ENCODE measurements at regions not wholly inside any gene's neighbourhood (a gene's known extent, or its start where the extent isn't known, plus 50 kb on each side); places are given as distances from the start of the nearest gene placed in this dataset.
A peak's percentile ranks its signal among the peaks of the same experiment; 100 is the strongest.

DNA sequence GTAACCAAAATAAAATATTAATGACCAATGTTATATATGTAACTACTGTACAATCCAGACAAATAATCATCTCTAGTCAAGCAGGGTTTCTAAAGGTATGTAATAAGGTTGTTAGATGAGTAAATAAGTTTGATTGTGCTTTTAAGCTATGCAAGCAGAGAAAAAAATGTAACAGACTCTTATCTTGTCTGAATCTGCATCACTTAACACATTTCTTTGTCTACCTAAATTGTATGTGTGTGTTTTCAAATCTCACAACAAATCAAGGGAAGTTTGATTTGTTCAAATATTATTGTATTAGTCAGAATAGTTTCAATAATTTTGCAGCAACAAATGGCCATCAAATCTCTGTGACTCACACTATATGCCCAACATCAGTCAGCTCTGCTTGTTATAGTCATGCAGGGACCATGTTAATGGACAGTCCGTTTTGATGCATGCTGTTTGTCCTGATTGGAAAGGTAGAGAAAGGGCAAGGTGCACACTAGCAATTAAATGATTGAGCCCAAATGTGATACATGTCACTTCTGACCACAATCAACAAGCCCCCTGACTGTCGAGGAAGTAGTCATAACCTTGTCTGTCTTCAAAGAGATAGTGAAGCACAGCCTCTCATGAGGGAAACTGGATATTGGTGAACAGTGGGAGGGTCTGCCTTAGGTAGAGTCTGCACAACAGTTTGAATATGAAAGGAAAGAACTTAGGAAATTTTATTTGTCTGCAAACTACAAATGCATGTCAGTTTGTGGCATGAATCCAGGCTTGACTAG lies 349.4 kb upstream of the SATB1 start:
- DNase-seq (ENCODE audit: low spot score): no peak

DNA sequence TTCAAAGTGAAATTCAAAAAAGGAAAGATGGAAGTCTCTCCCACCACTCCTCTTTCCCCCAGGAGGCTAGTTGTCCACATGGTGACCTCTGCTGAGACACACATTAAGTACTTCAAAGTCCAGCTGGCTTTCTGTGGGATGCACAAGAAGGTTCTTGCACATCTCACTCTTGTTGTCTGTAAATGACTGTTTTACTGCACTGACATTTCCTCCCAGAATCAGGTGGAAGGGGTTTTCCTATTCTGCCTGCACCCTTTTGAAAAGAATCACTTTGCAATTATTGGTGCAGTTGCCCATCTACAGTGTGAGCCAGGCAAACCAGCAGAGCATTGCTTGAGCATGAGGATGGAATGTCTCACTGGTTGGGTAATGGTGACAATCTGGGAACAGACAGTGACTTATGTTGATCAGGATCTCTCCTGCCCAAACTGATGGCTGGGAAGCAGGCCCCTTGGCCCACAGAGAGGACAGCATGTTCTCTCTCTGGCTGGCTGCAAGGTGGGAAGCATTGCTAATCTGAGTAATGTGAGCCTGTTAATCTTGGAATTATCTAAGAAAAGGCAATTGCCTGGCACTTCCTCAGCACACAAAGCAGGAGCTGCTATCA lies 347.7 kb upstream of the SATB1 start:
- DNase-seq (ENCODE audit: low spot score): no peak

DNA sequence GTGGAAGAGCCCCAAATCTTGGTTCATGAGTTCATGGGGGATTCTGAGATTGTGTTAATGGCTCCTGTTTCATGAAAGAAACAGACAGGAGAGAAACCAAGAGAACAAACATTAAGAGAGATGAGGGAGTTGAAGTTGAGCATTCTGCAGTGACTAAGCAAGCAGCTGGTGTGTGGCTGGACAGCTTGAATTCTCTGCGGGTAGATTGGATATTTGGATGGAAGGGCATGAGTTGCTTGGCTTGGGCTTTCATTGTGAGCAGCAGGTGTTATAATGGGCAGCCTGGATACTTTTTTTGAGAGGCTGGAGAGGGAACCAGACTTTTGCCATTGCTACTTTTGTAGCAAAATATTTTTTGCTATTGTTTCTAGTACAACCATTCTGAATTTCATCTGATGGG lies 346.8 kb upstream of the SATB1 start:
- DNase-seq (ENCODE audit: low spot score): no peak

DNA sequence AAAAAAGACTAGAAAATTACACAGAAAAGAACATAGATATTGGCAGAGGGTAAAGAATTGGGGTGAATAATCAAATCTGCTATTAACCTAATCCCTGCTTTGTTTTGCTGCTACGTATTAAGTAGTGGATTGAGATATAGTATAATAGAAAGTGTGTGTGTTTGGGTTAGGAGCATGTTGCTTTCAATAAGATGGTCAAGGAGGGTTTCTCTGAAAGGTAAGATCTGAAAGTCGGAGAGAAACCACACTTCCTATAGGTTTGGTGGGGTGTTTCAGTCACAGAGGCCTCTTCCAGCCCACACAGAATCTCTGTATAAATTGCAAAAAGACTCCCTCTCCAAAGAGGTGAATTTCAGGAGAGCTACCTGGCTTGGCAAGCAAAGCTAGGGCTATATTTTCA lies 345.7 kb upstream of the SATB1 start:
- no peak for DNase-seq (ENCODE audit: low spot score)

GRCh38 chr3:18767756-18768303 lies 342.7 kb upstream of the SATB1 start:
- no peak for DNase-seq (ENCODE audit: low spot score)

- no peak for DNase-seq (ENCODE audit: low spot score)
These were observed 341.8 kb upstream of the SATB1 start for GRCh38 chr3:18766974-18767373.

GRCh38 chr3:18765662-18766061 lies 340.5 kb upstream of the SATB1 start:
- no peak for DNase-seq (ENCODE audit: low spot score)

- no peak for DNase-seq (ENCODE audit: low spot score)
These were observed 340.0 kb upstream of the SATB1 start for GRCh38 chr3:18765161-18765560.

DNA sequence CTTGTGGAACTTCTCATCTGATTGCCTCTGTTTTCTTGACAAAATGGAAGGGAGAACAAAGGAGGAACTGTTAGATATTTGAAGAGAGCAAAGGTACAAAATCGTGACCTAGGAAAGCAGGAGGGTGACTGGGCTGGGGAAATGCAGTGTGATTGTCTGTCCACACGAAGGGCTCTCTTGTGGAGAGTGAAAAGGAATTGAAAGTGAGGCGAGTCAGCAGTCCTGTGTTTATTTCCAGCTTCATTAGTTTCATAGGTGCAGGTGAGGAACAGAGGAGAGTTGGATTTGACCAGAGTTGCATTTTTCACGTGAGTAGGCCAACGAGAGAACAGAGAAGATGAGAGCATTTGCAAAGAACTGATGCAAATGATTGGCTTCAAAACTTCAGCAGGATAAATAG lies 336.4 kb upstream of the SATB1 start:
- no peak for DNase-seq (ENCODE audit: low spot score)

GRCh38 chr3:18758047-18758704 lies 333.0 kb upstream of the SATB1 start:
- peak; percentile 15 for DNase-seq (ENCODE audit: low spot score)

- no peak for DNase-seq (ENCODE audit: low spot score)
These were observed 332.3 kb upstream of the SATB1 start for GRCh38 chr3:18757476-18757875.

DNA sequence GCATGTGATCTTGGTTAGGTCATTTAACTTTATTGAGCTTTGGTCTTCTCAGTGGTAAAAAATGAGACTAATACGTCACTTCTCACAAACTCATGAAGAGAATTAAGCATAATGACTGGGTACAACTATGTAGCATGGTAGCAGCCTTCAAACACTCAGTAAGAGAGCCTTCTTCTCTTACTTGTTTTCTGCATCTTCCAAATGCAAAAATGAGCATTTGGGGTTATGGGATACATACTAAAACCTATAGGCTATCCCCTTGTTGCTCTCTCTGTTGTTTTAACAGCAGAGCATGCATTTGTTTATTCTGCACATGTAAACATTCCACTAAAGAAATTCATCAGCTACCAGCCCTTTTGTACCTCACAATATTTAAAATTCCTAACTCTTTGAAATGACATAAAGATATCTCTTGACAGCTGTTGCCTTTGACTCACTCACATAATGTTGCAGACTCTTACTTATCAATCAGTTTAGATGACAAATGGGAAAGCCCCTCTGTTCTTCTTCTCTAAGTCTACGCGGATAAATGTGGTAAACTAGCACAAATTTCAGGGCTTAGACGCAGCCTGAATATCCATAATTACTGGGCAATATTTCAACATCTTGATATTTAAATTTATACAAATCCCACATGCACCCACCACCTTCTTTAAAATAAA lies 327.3 kb upstream of the SATB1 start:
- DNase-seq (ENCODE audit: low spot score): no peak

- no peak for DNase-seq (ENCODE audit: low spot score)
These were observed 326.4 kb upstream of the SATB1 start for GRCh38 chr3:18751514-18751913.

DNA sequence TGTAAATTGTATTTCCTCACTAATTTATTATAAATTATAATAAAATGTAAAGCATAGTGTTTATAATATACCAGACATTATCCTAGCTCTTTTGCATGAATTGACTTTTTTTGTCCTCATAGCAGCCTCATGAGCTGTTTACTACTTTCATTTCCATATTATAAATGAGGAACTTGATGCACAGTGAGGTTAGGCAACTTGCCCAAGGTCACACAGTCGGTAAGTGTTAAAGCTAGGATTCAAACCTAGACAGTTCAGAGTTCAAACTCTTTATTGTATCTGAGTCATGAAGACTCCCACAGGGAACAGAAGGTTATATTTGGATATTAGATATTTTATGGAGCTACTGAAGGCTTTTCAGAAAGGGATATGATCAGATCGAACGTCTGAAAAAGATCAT lies 322.2 kb upstream of the SATB1 start:
- DNase-seq (ENCODE audit: low spot score): no peak

DNA sequence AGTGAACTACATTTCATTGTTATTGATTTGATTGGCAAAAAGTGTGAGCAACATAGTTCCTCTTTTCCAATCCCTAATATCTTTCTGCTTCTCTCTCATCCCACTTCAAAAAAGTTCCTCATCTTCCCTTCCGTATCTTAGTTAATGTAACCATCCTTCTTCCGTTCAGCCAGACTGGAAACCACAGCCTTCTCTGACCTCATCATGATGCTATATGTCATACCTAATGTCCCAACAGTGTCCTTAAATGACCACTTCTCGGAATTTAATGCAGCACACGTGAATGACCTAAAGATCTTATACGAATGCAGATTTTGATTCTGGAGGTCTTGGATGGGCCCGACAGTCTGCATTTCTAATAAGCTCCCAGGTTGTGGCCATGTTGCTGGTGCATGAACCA lies 320.3 kb upstream of the SATB1 start:
- DNase-seq (ENCODE audit: low spot score): no peak

DNA sequence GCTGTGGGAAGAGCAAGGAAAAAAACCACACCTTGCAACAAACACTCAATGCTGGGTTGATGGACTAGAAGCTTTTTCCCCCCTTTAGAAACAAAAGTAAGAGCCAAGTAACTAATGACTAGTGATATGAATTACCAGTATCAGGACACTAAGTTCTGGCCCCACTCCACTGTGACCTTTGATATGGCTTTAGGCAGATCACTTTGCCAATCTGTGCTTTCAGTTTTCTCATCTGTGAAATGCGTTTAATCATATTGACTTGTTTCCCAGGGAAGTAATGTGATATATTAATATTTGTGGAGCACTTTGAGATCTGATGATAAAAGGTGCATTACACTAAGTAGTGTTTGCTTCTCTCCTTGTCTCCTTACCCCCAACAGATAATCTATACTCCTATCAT lies 319.3 kb upstream of the SATB1 start:
- no peak for DNase-seq (ENCODE audit: low spot score)

DNA sequence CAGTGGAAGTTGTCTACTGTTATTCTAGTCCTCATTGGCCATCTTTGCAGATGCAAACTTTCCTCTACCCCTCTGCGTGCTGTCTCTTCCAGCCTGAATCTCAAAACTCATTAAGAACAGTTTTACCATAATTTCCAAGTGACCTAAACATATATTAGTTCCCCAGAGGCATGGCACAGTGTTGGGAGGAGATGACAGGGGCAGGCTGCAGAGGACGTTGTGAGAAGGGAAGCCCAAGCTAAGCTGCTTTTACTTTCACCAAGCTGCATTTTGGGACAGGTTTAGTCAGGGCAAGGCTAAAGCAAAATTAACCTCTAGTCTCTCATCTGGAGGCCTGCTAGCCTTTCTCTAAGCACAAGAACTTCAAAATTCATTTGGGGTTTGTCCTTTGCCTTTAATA lies 318.6 kb upstream of the SATB1 start:
- no peak for DNase-seq (ENCODE audit: low spot score)

DNA sequence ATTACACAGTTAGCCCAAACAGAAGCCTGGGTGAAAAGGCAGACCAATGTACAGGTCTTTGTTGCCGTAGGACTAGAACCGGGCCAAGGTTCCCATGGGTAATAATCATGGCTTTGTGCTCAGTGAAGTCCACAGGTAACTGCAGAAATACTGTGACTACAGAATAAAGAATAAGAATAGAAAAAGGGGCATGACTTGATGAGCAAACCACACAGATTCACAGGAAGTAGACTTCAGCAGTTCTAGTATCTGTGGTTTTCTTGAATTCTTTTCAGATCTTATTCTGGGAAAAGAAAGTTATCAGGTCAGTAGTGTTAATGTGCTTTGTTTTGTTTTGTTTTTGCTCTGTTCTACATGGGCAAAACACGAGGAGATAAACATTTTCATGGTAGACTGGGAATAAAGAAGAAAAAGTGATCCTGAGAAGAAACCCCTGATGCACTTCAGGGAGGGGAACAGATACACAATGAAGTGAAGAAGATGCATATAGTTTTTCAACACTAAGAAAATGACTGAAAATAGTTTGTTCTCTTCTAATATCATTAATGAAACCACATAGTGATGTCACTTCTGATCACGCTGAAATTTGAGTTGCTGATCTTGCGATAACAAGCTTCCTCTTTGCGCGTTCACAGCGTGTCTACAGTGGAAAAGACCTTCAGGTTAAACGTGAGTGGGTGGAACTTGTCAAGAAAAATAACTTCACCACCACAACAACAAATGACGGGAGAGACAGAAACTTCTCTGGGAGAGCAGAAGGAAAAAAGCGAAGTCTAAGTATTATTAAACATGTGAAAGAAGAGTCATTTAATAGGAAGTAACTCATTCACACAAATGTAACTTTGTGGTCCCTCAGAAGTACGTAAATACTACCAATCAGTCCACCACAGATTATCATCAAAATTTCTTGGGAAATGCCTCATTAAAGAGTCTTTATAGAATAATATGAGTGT lies 315.8 kb upstream of the SATB1 start:
- no peak for DNase-seq (ENCODE audit: low spot score)

DNA sequence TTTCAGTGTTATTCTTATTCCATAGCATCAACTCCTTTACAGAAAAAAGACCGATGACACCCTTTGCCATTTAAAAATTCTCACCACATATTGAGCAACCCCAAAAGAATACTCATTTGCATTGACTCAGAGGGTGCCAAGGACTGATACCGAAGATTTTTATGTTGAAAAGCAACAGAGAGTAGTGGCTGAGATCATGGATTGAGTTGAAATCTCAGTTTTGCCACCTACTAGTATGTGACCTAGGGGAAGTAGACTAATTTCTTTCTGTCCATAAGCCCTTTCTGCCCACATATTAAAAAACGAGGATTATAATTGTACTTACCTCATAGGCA lies 313.9 kb upstream of the SATB1 start:
- no peak for DNase-seq (ENCODE audit: low spot score)

DNA sequence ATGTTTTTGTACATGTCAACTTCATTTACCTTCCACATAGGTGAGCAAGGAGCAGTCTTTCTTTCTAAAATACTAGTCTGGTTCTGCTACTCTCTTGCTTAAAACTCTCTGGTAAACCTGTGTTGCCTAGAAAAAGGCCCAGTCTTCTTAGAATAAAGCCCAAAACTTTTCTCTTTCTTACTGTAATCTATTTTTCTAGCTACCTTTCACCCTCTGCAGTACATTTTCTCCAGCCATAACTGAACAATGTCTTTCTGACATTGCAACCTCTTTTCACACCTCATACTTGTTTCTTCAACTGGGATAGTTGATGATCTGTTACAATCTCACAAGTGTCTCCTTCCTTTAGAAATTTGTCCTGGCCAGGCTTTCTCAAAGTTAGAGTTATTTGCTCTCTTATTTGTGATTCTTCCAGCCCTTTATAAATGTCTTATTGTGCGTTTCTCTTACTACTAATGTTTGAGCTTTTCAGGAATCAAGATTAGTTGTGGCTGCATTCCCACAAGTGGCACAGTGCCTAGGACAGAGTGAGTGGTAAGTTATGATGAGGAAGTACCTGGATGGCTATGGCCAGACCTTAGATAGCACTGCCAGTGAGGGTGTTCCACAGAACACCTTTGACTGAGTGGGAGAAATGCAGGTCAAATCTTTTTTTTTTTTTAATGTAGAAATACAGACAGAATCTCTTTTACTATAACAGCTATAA lies 313.4 kb upstream of the SATB1 start:
- DNase-seq (ENCODE audit: low spot score): no peak

- no peak for DNase-seq (ENCODE audit: low spot score)
These were observed 309.9 kb upstream of the SATB1 start for GRCh38 chr3:18735005-18735404.

All from H4 (cell line).